ENCODE measurements at regions not wholly inside any gene's neighbourhood (a gene's known extent, or its start where the extent isn't known, plus 50 kb on each side); places are given as distances from the start of the nearest gene placed in this dataset.

- TF ChIP-seq ETS1 (IDR thresholded peaks at IDR 0.05): no peak
- no peak for TF ChIP-seq CREB1 (CRISPR knock-in tag; IDR thresholded peaks at IDR 0.05; ENCODE audit: low read depth)
- TF ChIP-seq NANOG (IDR thresholded peaks at IDR 0.05; ENCODE audit: borderline replicate concordance): no peak
Observed at GRCh38 chr2:239728751-239729150, 296.4 kb downstream of the NDUFA10 start (continued).

- Histone ChIP-seq H3F3A (replicated peaks; ENCODE audit: low read depth) (no peaks in the 10 kb centered on the region), H3K79me2 (replicated peaks; ENCODE audit: insufficient read depth) (no peaks in the 10 kb centered on the region), H2AFZ (no peak overlapping the region), H3K27ac (ENCODE audit: low read depth) (no peak overlapping the region), H3K27me3 (ENCODE audit: insufficient read depth) (no peaks in the 10 kb centered on the region), H3K36me3 (ENCODE audit: insufficient read depth) (no peaks in the 10 kb centered on the region), H3K9me2 (ENCODE audit: insufficient read depth) (no peaks in the 10 kb centered on the region), H3K4me3 (no peak overlapping the region), H4K20me1 (replicated peaks; ENCODE audit: insufficient read depth) (no peaks in the 10 kb centered on the region), H3K4me2 (no peak overlapping the region), H3K4me1 (ENCODE audit: insufficient read depth) (no peaks in the 10 kb centered on the region)
- Mint-ChIP-seq H3K4me1 (peaks cover 2% of the 10 kb centered on the region; the same call in 1 of the 3 replicates), H3K4me3 (no peak overlapping the region), H3K27ac (no peak overlapping the region), H3K27me3 (ENCODE audit: insufficient read depth, low read depth, poor library complexity) (peaks cover 4% of the 10 kb centered on the region), H3K36me3 (ENCODE audit: low read depth) (no peaks in the 10 kb centered on the region), H3K9me3 (peaks cover 4% of the 10 kb centered on the region; the same call in 2 of the 3 replicates)
- ATAC-seq (no peak), DNase-seq (ENCODE audit: low spot score) (no peak)
- TF ChIP-seq ZNF331 (CRISPR knock-in tag; IDR thresholded peaks at IDR 0.05; ENCODE audit: low read depth): no peak
- no peak for TF ChIP-seq EZH2 (IDR thresholded peaks at IDR 0.05; ENCODE audit: low read depth, unreplicated experiment)
- no peak for TF ChIP-seq CTCF (conservative IDR thresholded peaks at IDR 0.05; ENCODE audit: low read depth in 2 of 2)
- no peak for TF ChIP-seq EZH2phosphoT487 (IDR thresholded peaks at IDR 0.05; ENCODE audit: unreplicated experiment)
- no peak for TF ChIP-seq ZNF114 (CRISPR knock-in tag; IDR thresholded peaks at IDR 0.05)
- no peak for TF ChIP-seq NANOG (IDR thresholded peaks at IDR 0.05; ENCODE audit: borderline replicate concordance)
- TF ChIP-seq ETS1 (IDR thresholded peaks at IDR 0.05): no peak
- no peak for TF ChIP-seq REST (IDR thresholded peaks at IDR 0.05; ENCODE audit: unreplicated experiment)
- TF ChIP-seq CREB1 (CRISPR knock-in tag; IDR thresholded peaks at IDR 0.05; ENCODE audit: low read depth): no peak
Observed at GRCh38 chr2:239727776-239728600, 297.2 kb downstream of the NDUFA10 start.
